ENCODE measurements at regions not wholly inside any gene's neighbourhood (a gene's known extent, or its start where the extent isn't known, plus 50 kb on each side); places are given as distances from the start of the nearest gene placed in this dataset.

- no peak for DNase-seq
Observed at GRCh38 chr5:5658889-5659465, 236.5 kb downstream of the ICE1 start.

DNA sequence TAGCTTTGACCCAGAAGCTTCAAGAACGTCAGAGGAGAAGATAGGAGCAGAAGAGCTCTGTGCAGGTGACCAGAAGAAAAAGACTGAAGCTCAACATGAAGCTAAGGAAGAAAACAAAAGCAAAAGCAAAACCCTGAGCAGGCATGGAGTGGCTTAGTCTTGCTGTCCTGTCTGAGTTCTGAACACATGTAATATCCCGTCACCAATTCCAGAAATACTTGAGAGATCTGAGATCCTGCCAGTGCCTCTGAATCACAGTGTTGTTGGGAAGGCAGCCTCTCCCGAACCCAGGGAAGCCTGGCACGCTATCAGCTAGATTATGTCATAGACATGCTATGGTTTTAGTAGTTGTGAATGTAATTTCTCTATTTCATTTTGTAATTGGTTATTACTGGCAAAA lies 235.7 kb downstream of the ICE1 start:
- no peak for DNase-seq

- no peak for DNase-seq
Observed at GRCh38 chr5:5652181-5652580, 229.7 kb downstream of the ICE1 start.

- no peak for DNase-seq
Observed at GRCh38 chr5:5650949-5651348, 228.5 kb downstream of the ICE1 start.

DNA sequence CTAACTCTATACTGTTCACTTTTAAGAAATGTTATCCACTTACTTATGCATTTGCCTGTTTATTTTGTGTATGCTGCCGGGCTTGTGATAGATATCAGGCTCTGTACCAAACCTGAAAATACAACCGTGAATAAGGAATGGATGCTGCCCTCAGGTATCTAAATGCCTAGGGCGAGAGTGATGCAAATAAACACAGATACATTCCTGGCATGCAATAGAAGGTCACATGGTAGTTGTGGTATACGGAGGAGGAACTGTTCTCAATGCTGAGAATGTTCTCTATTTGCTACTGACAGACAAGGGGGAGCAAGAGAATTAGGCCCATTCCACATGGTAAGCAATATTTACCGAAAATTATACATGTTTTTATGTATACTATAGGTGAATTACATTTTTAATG lies 227.8 kb downstream of the ICE1 start:
- DNase-seq: no peak

- no peak for DNase-seq
Observed at GRCh38 chr5:5649641-5650040, 227.2 kb downstream of the ICE1 start.

GRCh38 chr5:5648694-5649093 lies 226.2 kb downstream of the ICE1 start:
- no peak for DNase-seq

- no peak for DNase-seq
Observed at GRCh38 chr5:5645891-5646290, 223.4 kb downstream of the ICE1 start.

GRCh38 chr5:5645198-5645597 lies 222.7 kb downstream of the ICE1 start:
- no peak for DNase-seq

GRCh38 chr5:5644249-5644648 lies 221.8 kb downstream of the ICE1 start:
- DNase-seq: no peak

GRCh38 chr5:5643481-5643880 lies 221.0 kb downstream of the ICE1 start:
- no peak for DNase-seq

GRCh38 chr5:5638211-5638610 lies 215.7 kb downstream of the ICE1 start:
- no peak for DNase-seq

GRCh38 chr5:5637173-5637572 lies 214.7 kb downstream of the ICE1 start:
- DNase-seq: no peak

GRCh38 chr5:5634817-5635216 lies 212.3 kb downstream of the ICE1 start:
- no peak for DNase-seq

DNA sequence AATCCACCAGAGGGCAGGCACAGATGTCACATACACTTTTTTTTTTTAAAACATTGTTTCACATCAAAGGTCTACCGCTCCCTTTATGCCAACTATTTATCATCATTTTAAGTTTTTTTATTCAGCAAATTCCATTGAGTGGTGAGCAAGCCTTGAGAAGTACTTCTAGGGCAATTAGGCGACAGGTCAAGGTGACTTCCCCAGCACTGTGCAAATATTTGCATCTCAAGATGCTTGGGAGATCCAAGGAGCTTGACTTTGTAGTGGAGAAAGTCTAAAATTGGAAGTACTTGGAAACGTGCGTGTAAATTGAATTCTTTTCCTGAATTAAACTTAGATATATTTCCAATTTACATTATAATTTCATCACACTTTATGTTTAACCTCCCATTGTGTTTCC lies 211.1 kb downstream of the ICE1 start:
- no peak for DNase-seq

DNA sequence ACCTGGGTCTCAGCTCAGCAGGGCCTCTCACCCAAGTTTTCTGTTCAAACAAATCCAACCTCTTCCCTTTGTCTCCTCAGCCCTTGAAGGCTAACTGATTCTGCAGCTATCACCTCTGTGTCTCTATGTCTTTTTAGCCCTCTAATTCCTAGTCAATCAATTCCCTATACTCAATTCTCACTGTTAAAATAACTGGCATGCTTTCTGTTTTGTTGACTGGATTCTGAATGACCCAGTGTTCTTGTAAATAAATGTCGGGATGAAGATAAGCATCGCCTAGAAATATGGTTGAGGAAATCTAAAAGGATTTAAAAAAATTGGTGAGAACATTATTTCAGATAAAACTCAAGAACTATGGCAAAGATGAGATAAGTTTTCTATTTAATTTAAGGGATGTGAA lies 210.2 kb downstream of the ICE1 start:
- no peak for DNase-seq

- DNase-seq: no peak
Observed at GRCh38 chr5:5629607-5629978, 207.1 kb downstream of the ICE1 start.

GRCh38 chr5:5628866-5629606 lies 206.6 kb downstream of the ICE1 start:
- DNase-seq: no peak

- DNase-seq: no peak
Observed at GRCh38 chr5:5626412-5626811, 203.9 kb downstream of the ICE1 start.

DNA sequence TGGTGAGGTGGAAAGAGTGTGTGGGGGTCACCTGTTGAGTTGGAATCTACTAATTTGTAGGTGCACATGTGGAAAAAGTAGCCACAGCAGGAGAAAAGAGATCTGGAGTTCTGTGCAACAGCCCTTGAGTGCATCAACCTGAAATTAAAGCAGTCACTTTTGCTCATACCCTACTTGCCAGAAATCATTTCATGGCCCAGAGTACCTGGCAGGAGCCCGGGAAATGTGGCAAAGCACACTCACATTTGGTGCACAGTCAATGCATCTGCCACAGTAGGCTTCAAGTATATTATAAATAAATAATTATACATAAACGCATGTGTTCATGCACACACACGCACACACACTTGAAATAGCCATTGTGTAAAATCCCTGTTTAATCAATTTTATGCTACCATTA lies 203.0 kb downstream of the ICE1 start:
- DNase-seq: no peak

GRCh38 chr5:5623397-5623796 lies 200.9 kb downstream of the ICE1 start:
- DNase-seq: no peak

- DNase-seq: no peak
Observed at GRCh38 chr5:5622806-5623205, 200.3 kb downstream of the ICE1 start.

GRCh38 chr5:5619546-5619945 lies 197.1 kb downstream of the ICE1 start:
- no peak for DNase-seq

- peak in 1 of 2 experiments; percentile 64 for DNase-seq
Observed at GRCh38 chr5:5617024-5617423, 194.5 kb downstream of the ICE1 start.

GRCh38 chr5:5616247-5616895 lies 193.9 kb downstream of the ICE1 start:
- no peak for DNase-seq
